Sigmoid colon (tissue), 3 donors: ENCODE measurements at regions not wholly inside any gene's neighbourhood (a gene's known extent, or its start where the extent isn't known, plus 50 kb on each side); places are given as distances from the start of the nearest gene placed in this dataset.

Experiments
- POLR2A ChIP-seq, 2 donors: fragments of 450-650 bp; IDR thresholded peaks; one replicate each; pipeline ENCODE4 v1.6.1; 2016; ENCODE audit warnings: antibody characterized with exemption in 2 of 2, mild to moderate bottlenecking in 2 of 2, moderate library complexity in 2 of 2
- TF ChIP-seq, protein P1 (sequence below), 4 experiments: fragments of 450-650 bp in 3 of 4; fragments of 200-600 bp in 1 of 4; IDR thresholded peaks; one replicate each; pipeline ENCODE4 v1.5.1; 2016 to 2019; ENCODE audit warnings: antibody characterized with exemption in 4 of 4, mild to moderate bottlenecking in 3 of 4, moderate library complexity in 2 of 4

DNA sequence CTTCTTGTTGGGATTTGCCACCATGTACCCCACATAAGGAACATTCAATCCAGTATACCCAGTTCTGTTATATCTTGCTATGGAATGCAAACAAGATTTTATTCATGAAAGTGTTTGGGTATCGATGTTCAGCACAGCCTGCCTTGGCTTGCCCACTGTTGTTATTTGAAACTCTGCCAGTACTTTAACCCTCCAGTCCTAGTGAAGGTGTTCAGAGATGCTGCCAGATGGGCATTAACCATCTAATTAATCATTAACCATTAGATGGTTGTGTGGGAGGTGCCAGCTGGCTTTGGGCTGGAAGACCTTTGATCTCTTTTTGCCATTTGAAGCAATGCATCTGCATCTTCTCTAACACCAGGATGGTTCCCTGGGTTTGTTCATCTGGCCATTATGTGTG, 363.0 kb downstream of the SH2D4B start:
- TF ChIP-seq, protein P1, sequence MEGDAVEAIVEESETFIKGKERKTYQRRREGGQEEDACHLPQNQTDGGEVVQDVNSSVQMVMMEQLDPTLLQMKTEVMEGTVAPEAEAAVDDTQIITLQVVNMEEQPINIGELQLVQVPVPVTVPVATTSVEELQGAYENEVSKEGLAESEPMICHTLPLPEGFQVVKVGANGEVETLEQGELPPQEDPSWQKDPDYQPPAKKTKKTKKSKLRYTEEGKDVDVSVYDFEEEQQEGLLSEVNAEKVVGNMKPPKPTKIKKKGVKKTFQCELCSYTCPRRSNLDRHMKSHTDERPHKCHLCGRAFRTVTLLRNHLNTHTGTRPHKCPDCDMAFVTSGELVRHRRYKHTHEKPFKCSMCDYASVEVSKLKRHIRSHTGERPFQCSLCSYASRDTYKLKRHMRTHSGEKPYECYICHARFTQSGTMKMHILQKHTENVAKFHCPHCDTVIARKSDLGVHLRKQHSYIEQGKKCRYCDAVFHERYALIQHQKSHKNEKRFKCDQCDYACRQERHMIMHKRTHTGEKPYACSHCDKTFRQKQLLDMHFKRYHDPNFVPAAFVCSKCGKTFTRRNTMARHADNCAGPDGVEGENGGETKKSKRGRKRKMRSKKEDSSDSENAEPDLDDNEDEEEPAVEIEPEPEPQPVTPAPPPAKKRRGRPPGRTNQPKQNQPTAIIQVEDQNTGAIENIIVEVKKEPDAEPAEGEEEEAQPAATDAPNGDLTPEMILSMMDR (IDR thresholded peaks at IDR 0.05) = no peak
- no peak for TF ChIP-seq POLR2A (IDR thresholded peaks at IDR 0.05)
